ENCODE measurements at regions not wholly inside any gene's neighbourhood (a gene's known extent, or its start where the extent isn't known, plus 50 kb on each side); places are given as distances from the start of the nearest gene placed in this dataset.

DNA sequence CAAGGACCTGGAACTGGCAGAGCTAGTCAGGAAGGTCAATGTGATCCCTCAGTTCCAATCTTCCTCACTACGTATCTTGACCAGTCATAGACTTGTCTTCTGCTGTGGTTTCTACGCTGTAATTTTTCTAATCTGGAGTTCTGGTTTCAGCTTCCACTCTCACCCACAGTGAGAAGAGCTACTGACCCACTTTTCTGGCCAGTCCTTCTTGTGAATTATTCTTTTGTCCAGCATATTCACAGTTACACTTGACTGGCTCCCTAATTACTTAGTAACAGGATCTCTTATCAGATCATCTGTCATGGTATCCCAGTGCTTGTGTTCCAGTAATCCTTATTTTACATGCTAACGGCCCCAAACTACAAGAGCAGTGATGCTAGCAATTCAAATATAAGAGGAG, 72.4 kb upstream of the MME start:
- Histone ChIP-seq H3K4me2 (ENCODE audit: insufficient read depth, low read length, poor library complexity, severe bottlenecking) (no peak overlapping the region), H2AK5ac (ENCODE audit: low read depth, low read length) (no peak overlapping the region), H3K9me3 (replicated peaks in 1 of 2; ENCODE audit: control insufficient read depth in 2 of 2, insufficient read depth in 1 of 2, low read depth in 1 of 2, low read length in 2 of 2) (no peaks in the 10 kb centered on the region), H2BK120ac (ENCODE audit: low read depth, low read length) (no peak overlapping the region), H2BK5ac (ENCODE audit: low read length) (no peak overlapping the region), H3K18ac (ENCODE audit: low read length) (no peak overlapping the region), H4K8ac (ENCODE audit: low read depth, low read length) (no peak overlapping the region), H3K36me3 (replicated peaks in 1 of 2; ENCODE audit: control insufficient read depth in 2 of 2, insufficient read depth in 2 of 2, low read length in 2 of 2) (no peaks in the 10 kb centered on the region), H2BK12ac (ENCODE audit: low read length) (no peak overlapping the region), H3K4me1 (ENCODE audit: control insufficient read depth in 2 of 2, insufficient read depth in 1 of 2, low read depth in 1 of 2, low read length in 2 of 2) (no peaks in the 10 kb centered on the region), H3K4me3 (ENCODE audit: low read length in 2 of 2) (no peak overlapping the region), H3K23ac (ENCODE audit: low read depth, low read length, poor library complexity) (no peak overlapping the region), H2AFZ (ENCODE audit: low read length) (no peak overlapping the region), H3K27me3 (ENCODE audit: control insufficient read depth in 3 of 3, insufficient read depth in 3 of 3, low read depth in 1 of 3, low read length in 3 of 3) (no peaks in the 10 kb centered on the region), H2BK15ac (ENCODE audit: low read length) (no peak overlapping the region), H3K4ac (ENCODE audit: low read length) (no peak overlapping the region), H3K14ac (ENCODE audit: low read length) (no peak overlapping the region), H4K91ac (ENCODE audit: low read depth, low read length, poor library complexity) (no peak overlapping the region), H3K79me1 (ENCODE audit: low read depth, low read length) (no peaks in the 10 kb centered on the region), H3K9ac (ENCODE audit: low read depth, low read length, poor library complexity) (no peak overlapping the region), H3K27ac (replicated peaks; ENCODE audit: low read length) (no peak overlapping the region)
- no CpG with 5 or more reads among the region's 3 CpGs for WGBS, 2 donors (ENCODE audit: extremely low coverage in 2 of 2, insufficient read length in 2 of 2, insufficient replicate concordance in 1 of 2)
- DNase-seq (ENCODE audit: low spot score): no peak

- Histone ChIP-seq H3K36me3 (replicated peaks in 1 of 2; ENCODE audit: control insufficient read depth in 2 of 2, insufficient read depth in 2 of 2, low read length in 2 of 2) (no peaks in the 10 kb centered on the region), H3K9me3 (replicated peaks in 1 of 2; ENCODE audit: control insufficient read depth in 2 of 2, insufficient read depth in 1 of 2, low read depth in 1 of 2, low read length in 2 of 2) (no peaks in the 10 kb centered on the region), H3K4ac (ENCODE audit: low read length) (no peak overlapping the region), H2BK5ac (ENCODE audit: low read length) (no peak overlapping the region), H3K4me1 (ENCODE audit: control insufficient read depth in 2 of 2, insufficient read depth in 1 of 2, low read depth in 1 of 2, low read length in 2 of 2) (no peaks in the 10 kb centered on the region), H3K9ac (ENCODE audit: low read depth, low read length, poor library complexity) (no peak overlapping the region), H3K4me3 (ENCODE audit: low read length in 2 of 2) (no peak overlapping the region), H3K14ac (ENCODE audit: low read length) (no peak overlapping the region), H3K18ac (ENCODE audit: low read length) (no peak overlapping the region), H3K23ac (ENCODE audit: low read depth, low read length, poor library complexity) (no peak overlapping the region), H3K27ac (replicated peaks; ENCODE audit: low read length) (no peak overlapping the region), H3K79me1 (ENCODE audit: low read depth, low read length) (no peaks in the 10 kb centered on the region), H2BK15ac (ENCODE audit: low read length) (no peak overlapping the region), H4K91ac (ENCODE audit: low read depth, low read length, poor library complexity) (no peak overlapping the region), H3K4me2 (ENCODE audit: insufficient read depth, low read length, poor library complexity, severe bottlenecking) (no peak overlapping the region), H4K8ac (ENCODE audit: low read depth, low read length) (no peak overlapping the region), H3K27me3 (ENCODE audit: control insufficient read depth in 3 of 3, insufficient read depth in 3 of 3, low read depth in 1 of 3, low read length in 3 of 3) (no peaks in the 10 kb centered on the region), H2AFZ (ENCODE audit: low read length) (no peak overlapping the region), H2BK120ac (ENCODE audit: low read depth, low read length) (no peak overlapping the region), H2AK5ac (ENCODE audit: low read depth, low read length) (no peak overlapping the region), H2BK12ac (ENCODE audit: low read length) (no peak overlapping the region)
- no peak for DNase-seq (ENCODE audit: low spot score)
- no CpG with 5 or more reads among the region's 7 CpGs for WGBS, 2 donors (ENCODE audit: extremely low coverage in 2 of 2, insufficient read length in 2 of 2, insufficient replicate concordance in 1 of 2)
Measured at GRCh38 chr3:155001289-155002010, 78.7 kb upstream of the MME start.

DNA sequence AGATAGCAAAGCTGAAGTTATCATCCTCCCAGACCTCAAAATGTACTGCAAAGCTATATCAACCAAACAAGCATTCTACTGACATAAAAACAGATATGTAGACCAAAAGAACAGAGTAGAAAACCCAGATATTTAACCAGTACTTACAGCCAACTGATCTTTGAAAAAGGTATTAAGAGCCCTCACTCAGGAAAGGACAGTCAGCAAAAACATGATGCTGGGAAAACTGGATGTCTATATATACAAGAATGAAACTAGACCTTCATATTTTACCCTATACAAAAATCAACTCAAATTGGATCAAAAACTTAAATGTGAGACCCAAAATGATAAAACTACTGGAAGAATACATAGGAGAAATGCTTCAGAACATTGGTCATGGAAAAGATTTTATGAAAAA, 87.5 kb upstream of the MME start:
- H2BK12ac ChIP-seq (ENCODE audit: low read length): no peak overlapping the region
- H3K36me3 ChIP-seq (replicated peaks in 1 of 2; ENCODE audit: control insufficient read depth in 2 of 2, insufficient read depth in 2 of 2, low read length in 2 of 2): no peaks in the 10 kb centered on the region
- H2BK120ac ChIP-seq (ENCODE audit: low read depth, low read length): no peak overlapping the region
- no peak for DNase-seq (ENCODE audit: low spot score)
- no peaks in the 10 kb centered on the region for H3K9me3 ChIP-seq (replicated peaks in 1 of 2; ENCODE audit: control insufficient read depth in 2 of 2, insufficient read depth in 1 of 2, low read depth in 1 of 2, low read length in 2 of 2)
- H4K8ac ChIP-seq (ENCODE audit: low read depth, low read length): no peak overlapping the region
- H3K27me3 ChIP-seq (ENCODE audit: control insufficient read depth in 3 of 3, insufficient read depth in 3 of 3, low read depth in 1 of 3, low read length in 3 of 3): no peaks in the 10 kb centered on the region
- no peak overlapping the region for H3K14ac ChIP-seq (ENCODE audit: low read length)
- H3K4me2 ChIP-seq (ENCODE audit: insufficient read depth, low read length, poor library complexity, severe bottlenecking): no peak overlapping the region
- H3K79me1 ChIP-seq (ENCODE audit: low read depth, low read length): no peaks in the 10 kb centered on the region
- no peak overlapping the region for H3K4ac ChIP-seq (ENCODE audit: low read length)
- no peaks in the 10 kb centered on the region for H3K4me1 ChIP-seq (ENCODE audit: control insufficient read depth in 2 of 2, insufficient read depth in 1 of 2, low read depth in 1 of 2, low read length in 2 of 2)
- H3K18ac ChIP-seq (ENCODE audit: low read length): no peak overlapping the region
- no peak overlapping the region for H2BK15ac ChIP-seq (ENCODE audit: low read length)
- no peak overlapping the region for H3K9ac ChIP-seq (ENCODE audit: low read depth, low read length, poor library complexity)
- H2AK5ac ChIP-seq (ENCODE audit: low read depth, low read length): no peak overlapping the region
- H3K4me3 ChIP-seq (ENCODE audit: low read length in 2 of 2): no peak overlapping the region
- H2BK5ac ChIP-seq (ENCODE audit: low read length): no peak overlapping the region
- no peak overlapping the region for H3K27ac ChIP-seq (replicated peaks; ENCODE audit: low read length)
- H2AFZ ChIP-seq (ENCODE audit: low read length): no peak overlapping the region
- no peak overlapping the region for H4K91ac ChIP-seq (ENCODE audit: low read depth, low read length, poor library complexity)
- H3K23ac ChIP-seq (ENCODE audit: low read depth, low read length, poor library complexity): no peak overlapping the region

GRCh38 chr3:154990543-154990942, 89.6 kb upstream of the MME start:
- no peak overlapping the region for H2AFZ ChIP-seq (ENCODE audit: low read length)
- H3K79me1 ChIP-seq (ENCODE audit: low read depth, low read length): no peaks in the 10 kb centered on the region
- no peaks in the 10 kb centered on the region for H3K4me1 ChIP-seq (ENCODE audit: control insufficient read depth in 2 of 2, insufficient read depth in 1 of 2, low read depth in 1 of 2, low read length in 2 of 2)
- H3K4ac ChIP-seq (ENCODE audit: low read length): no peak overlapping the region
- no peak overlapping the region for H3K23ac ChIP-seq (ENCODE audit: low read depth, low read length, poor library complexity)
- H3K9ac ChIP-seq (ENCODE audit: low read depth, low read length, poor library complexity): no peak overlapping the region
- H2BK120ac ChIP-seq (ENCODE audit: low read depth, low read length): no peak overlapping the region
- no peak overlapping the region for H4K8ac ChIP-seq (ENCODE audit: low read depth, low read length)
- no peak overlapping the region for H3K18ac ChIP-seq (ENCODE audit: low read length)
- H3K14ac ChIP-seq (ENCODE audit: low read length): no peak overlapping the region
- no peak overlapping the region for H3K27ac ChIP-seq (replicated peaks; ENCODE audit: low read length)
- no peaks in the 10 kb centered on the region for H3K9me3 ChIP-seq (replicated peaks in 1 of 2; ENCODE audit: control insufficient read depth in 2 of 2, insufficient read depth in 1 of 2, low read depth in 1 of 2, low read length in 2 of 2)
- no peak overlapping the region for H3K4me3 ChIP-seq (ENCODE audit: low read length in 2 of 2)
- H3K36me3 ChIP-seq (replicated peaks in 1 of 2; ENCODE audit: control insufficient read depth in 2 of 2, insufficient read depth in 2 of 2, low read length in 2 of 2): no peaks in the 10 kb centered on the region
- no peaks in the 10 kb centered on the region for H3K27me3 ChIP-seq (ENCODE audit: control insufficient read depth in 3 of 3, insufficient read depth in 3 of 3, low read depth in 1 of 3, low read length in 3 of 3)
- H4K91ac ChIP-seq (ENCODE audit: low read depth, low read length, poor library complexity): no peak overlapping the region
- H2BK5ac ChIP-seq (ENCODE audit: low read length): no peak overlapping the region
- DNase-seq (ENCODE audit: low spot score): no peak
- no peak overlapping the region for H2AK5ac ChIP-seq (ENCODE audit: low read depth, low read length)
- no peak overlapping the region for H3K4me2 ChIP-seq (ENCODE audit: insufficient read depth, low read length, poor library complexity, severe bottlenecking)
- no peak overlapping the region for H2BK12ac ChIP-seq (ENCODE audit: low read length)
- no peak overlapping the region for H2BK15ac ChIP-seq (ENCODE audit: low read length)
